HL-60 (cell line): ENCODE measurements at regions not wholly inside any gene's neighbourhood (a gene's known extent, or its start where the extent isn't known, plus 50 kb on each side); places are given as distances from the start of the nearest gene placed in this dataset.
"Not testable (repeated sequence)": the region's sequence is repeated elsewhere in the genome, so short reads cannot be mapped to it uniquely, and the experiment has no call there.

Experiments used
- GABPA ChIP-seq: IDR thresholded peaks from 2 replicates; pipeline ENCODE4 v1.6.1; 2012; ENCODE audit warnings: low read depth
- POLR2AphosphoS5 ChIP-seq: IDR thresholded peaks from 2 replicates; pipeline ENCODE4 v1.6.1; 2012; ENCODE audit warnings: low read depth
- SPI1 ChIP-seq: IDR thresholded peaks from 2 replicates; pipeline ENCODE4 v1.6.1; 2012; ENCODE audit warnings: low read depth, mild to moderate bottlenecking, borderline replicate concordance
- TF ChIP-seq, protein P1 (sequence below): IDR thresholded peaks from one replicate; pipeline ENCODE4 v1.5.1; 2011; ENCODE audit warnings: low read length, control low read depth, inconsistent platforms; ENCODE audit not compliant: insufficient read depth

DNA sequence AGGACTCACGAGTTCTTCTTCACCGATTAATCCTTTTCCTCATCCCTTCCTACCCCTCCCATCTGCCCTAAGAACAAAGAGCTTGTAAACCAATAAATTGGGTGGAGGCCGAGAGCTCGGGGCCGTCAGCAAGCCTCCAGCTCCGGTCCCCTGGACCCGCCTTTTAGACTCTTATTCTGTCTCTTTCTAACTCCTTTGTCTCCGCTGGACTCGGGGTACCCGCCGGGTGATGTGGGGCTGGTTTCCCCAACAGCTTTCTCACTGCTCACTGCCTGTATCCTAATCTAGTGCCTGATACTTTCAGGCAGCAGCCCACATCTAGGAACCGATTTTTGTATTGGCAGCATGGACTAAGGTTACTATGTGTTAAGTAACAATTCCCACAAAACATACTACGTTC, 169.1 kb downstream of the THBS2 start:
- TF ChIP-seq, protein P1, sequence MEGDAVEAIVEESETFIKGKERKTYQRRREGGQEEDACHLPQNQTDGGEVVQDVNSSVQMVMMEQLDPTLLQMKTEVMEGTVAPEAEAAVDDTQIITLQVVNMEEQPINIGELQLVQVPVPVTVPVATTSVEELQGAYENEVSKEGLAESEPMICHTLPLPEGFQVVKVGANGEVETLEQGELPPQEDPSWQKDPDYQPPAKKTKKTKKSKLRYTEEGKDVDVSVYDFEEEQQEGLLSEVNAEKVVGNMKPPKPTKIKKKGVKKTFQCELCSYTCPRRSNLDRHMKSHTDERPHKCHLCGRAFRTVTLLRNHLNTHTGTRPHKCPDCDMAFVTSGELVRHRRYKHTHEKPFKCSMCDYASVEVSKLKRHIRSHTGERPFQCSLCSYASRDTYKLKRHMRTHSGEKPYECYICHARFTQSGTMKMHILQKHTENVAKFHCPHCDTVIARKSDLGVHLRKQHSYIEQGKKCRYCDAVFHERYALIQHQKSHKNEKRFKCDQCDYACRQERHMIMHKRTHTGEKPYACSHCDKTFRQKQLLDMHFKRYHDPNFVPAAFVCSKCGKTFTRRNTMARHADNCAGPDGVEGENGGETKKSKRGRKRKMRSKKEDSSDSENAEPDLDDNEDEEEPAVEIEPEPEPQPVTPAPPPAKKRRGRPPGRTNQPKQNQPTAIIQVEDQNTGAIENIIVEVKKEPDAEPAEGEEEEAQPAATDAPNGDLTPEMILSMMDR, result not testable (repeated sequence)
- TF ChIP-seq POLR2AphosphoS5, GABPA, SPI1: not testable (repeated sequence)
